EL (cell line): ENCODE measurements at regions not wholly inside any gene's neighbourhood (a gene's known extent, or its start where the extent isn't known, plus 50 kb on each side); places are given as distances from the start of the nearest gene placed in this dataset.

Experiments
- DNase-seq: peaks from one replicate; pipeline ENCODE4 v3.0.0-alpha.2; 2016

DNA sequence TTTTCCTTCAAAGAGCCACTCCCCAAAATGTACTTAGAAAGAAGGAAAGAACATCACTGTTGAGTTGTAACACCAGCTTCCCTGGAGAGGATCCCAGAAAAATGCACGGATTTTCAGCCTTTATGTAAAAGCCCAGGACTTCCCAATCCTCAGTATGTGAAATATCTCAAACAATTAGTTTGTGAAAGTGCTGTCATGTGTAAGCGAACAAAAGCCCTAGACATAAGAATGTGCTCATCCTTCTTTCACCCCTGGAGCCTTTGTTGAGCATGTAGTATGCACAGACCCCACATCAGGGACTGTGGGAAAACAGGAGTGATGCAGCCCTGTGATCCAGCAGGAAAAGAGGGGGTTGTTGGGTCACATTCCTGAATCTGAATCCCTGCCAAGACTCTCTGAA is 441.4 kb upstream of the ZNF507 start:
- no peak for DNase-seq

DNA sequence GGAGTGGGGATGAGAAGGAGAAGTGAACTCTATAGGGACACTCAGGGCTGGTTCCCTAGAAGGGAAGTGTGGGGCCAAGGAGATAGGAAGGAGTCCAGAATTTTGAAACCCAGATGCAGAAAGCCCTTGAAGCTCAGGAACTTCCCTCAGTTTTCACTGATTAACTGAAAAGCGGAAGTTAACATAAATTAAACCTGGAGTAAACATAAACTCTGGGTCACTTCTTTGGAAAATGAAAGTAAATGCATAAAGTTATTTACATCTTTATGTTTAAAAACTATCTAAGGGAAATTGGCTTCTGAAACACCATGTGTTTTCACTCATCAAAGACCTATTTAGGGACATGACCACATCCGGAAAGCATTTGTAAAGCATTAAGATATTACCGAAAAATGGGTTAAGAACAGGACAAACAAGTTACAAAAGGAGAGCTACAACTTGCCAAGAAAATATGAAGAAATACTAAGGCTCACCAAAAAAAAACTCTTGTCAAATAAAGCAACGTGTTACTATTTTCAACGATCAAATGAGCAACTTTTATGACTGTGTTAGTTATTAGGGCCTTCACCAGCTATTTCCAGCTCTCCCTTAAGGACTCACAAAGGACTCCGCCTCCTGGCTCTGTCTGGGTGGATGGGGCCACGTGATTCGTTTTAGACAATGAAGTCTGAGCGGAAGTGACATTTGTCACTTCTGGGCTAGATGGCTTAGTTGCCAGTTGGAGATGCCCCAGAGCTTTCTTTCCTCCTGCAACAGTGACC is 439.1 kb upstream of the ZNF507 start:
- no peak for DNase-seq

DNA sequence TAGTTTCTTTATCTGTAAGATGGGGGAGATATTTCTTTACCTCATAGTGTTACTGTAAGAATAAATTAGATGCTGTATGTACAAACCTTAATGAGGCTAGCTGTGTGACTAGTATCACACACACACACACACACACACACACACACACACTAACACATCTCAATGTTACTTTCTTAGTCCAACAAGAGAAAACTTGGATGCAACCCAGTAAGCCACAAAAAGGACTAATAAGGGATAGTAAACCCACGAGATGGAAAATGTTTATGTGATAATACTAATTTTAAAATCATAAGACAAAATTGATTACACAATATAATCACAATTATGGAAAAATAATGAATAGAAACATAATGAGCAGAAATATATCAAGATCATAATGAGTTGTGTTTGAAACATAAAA is 437.7 kb upstream of the ZNF507 start:
- DNase-seq, result no peak

DNA sequence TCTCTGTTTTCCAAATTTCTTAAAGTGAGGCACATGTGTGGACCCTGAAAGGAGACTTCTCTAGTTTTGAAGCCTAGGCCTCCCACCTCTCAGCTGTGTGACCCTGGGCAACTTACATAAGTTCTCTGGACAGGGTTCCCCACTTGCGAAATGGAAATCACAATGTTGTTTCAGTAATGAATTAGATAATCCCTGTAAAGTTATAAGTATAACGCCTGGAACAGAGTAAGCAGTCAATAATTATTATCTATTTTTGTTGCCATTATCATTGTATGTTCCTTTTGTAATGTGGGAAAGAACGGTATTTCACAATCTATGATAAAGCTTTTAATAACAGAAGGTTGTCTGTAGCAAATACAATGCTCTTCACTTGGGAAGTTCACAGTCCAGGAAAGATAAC is 437.3 kb upstream of the ZNF507 start:
- DNase-seq, result no peak

DNA sequence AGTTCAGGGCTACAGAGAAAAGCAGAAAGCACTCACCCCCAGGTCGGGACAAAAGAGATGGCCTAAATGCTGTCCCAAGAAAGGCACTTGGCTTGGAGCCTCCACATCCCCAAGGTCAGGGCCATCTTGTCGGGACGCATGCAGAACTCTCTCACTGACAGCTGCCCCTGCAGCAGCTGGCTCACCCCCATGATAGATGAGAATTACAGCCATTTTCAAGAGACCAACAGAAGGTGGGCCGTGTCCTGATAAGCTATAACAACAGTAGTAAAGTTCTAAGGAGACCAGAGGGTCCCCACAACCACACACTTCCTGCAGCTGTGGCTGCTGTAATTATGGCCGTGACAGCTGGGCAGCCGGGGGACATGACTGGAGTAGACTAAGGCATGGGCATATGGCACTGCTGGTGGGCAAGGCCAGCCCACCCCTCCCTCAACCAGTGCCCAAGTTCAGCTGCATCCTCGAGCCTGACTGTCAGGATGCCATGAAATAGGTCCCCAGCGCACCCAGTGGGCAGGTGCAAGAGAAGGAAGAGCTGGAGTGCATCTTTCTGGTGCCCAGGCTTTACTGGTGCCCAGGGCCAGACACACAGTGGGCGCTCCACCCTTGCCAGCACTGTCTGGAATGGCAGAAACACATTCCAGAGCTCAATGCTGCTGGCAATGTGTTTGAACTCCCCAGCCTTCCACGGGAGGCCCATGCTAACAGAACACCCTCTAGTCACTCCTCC is 436.7 kb upstream of the ZNF507 start:
- DNase-seq, result no peak

DNA sequence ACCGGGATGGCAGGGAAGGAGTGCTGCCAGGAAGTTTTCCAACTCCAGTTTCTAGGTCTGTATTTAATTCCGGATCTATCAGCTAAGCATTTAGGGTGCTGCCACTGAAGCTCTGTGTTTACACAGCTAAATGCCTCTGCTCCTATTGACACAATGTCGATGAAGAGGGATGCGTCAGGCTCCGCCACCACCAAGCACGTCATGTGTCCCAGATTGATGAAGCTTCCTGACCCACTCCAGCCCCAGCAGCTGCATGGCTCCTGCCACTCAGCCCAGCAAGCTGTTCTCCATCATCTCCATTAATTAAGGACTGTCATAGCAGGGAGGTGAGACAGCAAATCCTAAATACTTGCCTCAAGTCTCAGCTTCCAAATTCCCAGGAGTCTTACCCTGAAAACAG is 435.2 kb upstream of the ZNF507 start:
- no peak for DNase-seq

DNA sequence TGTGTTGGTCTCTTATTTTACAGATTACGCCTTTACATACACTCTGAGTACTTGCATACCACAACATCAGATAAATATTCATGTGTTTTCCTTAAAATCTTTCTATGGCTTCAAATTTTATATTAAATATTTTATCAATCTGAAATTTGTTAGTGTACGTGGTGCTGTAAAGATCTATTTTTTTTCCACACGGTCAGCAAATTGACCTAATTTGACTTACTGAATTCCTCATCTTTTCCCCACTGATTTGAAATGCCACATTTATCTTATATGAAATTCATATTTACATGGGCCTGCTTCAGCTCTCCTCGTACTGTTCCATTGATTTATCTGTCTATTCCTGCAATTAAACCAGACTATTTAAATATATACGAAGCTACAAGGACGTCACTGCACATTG is 433.8 kb upstream of the ZNF507 start:
- no peak for DNase-seq

DNA sequence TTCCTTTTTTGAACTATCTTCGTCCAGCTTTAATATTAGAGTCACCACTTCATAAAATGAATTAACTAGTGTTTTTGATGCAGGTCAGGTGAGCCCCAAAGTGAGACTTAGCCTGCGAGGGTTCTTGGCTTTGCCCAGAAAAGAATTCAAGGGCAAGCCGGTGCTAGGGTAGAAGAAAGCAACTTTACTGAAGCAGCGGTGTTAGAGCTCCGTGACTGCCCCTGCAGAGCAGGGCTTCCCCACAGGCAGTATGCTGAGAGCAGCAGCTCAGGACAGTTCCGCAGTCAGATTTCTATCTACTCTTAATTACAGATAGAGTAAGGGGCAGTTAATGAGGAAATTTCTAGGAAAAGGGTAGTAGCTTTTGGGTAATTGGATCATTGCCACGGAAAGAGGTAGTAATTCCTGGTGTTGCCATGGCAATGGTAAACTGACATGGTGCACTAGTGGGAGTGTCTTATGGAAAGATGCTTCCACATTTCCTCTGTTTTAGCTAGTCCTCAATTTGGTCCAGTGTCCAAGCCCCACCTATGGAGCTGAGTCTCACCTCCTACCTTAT is 432.2 kb upstream of the ZNF507 start:
- DNase-seq, result no peak

DNA sequence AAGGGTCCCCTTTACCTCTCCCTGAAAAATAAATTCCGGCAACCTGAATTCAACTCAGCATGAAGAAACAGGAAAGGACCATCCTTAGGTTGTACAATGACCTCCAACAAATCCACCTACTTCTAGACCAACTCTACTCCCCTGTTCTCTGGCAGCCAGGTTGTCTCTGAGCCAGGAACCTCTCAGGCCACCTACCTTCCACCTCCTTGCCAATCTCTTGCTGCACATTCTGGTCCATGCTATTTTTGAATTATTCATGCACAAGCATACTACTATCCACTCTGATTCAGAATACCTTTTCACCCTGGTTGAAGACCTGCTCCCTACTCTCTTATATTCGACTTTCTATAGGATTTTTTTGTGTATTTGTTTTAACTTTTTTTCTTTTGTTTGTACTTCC is 415.0 kb upstream of the ZNF507 start:
- no peak for DNase-seq

DNA sequence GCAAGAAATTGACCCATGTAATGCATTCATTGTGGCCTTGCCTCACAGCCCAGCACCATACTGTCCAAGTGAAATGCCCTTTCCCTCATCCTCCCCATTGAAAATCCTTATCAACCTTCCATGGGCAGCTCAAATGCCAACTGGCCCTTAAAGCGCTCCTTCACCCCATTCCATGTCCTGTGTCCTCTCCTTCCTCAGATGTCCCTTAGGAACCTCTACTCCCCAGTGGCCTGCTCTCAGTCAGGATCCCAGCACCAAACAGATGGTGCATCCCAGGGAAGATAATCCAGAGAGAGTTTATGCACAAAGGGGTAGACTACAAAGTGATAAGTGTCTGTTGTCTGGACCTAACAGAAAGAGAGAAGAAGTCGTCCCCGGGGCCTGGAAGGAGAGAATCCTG is 407.4 kb upstream of the ZNF507 start:
- no peak for DNase-seq

DNA sequence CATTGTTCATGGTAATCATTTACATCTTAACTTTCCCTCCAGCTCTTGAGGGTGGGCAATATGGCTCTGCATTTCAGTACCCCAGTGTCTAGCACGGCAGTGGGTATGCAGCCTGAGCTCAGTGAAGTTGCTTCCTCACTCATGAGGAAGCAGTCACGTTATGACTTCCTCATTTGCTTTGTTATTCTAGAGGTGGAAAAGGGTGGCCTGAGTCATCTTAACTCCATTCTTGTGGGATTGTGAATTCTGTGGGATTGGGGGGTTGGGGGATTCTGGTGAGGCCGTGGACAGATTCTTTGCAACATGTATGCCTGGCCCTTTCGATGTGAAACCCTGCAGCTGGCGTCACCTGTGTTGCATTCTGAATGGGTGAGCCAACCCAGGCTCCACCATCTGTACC is 406.7 kb upstream of the ZNF507 start:
- DNase-seq, result no peak

DNA sequence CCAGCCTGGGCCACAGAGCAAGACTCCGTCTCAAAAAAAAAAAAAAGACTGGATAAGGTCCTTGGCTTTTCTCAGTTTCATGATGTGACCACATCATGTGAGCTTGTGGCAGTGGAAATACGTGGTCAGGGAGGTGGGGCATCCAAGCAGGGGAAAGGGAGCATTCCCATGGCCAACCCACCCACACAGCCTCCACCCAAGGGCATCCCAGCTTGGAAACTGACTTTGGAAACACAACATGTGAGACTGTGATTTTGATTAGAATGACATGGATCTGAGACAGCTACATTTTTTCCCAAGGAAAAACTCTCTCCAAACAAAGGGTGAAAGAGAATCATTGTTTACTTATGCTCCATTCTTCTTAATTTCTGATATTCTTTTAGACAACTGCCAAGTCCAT is 405.0 kb upstream of the ZNF507 start:
- DNase-seq, result no peak

DNA sequence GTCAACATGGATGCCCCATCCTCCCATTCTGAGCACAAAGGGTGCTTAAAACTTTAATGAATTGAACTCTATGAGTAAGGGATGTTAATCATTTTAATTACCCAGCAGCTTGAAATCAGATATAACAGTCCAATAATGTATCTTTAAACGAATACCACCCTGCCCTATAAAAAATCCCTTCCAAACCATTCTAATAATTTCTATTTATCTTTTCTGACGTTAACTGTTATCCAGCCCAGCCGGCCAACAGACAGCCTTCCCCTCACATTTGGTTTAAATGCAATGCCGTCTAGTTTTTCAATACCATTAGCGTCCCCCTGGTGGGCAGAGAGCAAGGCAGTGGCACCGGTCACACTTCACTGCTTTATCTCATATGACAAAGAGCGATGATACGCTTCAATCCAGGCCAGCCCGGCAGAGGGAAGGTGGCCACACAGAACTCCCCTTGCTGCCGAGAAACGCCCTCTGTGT is 402.2 kb upstream of the ZNF507 start:
- DNase-seq, result no peak

DNA sequence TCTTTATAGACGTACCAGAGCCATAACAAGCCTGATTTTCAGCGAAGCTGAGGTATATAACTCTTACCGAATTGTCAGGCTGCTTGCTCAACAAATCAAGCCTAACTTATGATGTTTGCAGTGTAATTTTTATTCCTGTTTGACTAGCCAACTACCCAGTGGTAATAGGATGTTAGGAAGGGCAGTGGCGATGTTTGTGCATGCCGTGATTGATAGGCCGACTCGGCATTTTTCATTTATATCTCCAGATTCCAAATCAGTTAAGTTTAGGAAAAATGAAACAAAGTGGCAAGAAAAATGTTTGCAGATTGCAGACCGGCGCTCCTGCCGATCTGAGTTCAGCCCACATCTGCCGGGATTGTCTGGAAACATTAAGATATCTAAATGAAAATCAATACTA is 401.6 kb upstream of the ZNF507 start:
- DNase-seq, result no peak

DNA sequence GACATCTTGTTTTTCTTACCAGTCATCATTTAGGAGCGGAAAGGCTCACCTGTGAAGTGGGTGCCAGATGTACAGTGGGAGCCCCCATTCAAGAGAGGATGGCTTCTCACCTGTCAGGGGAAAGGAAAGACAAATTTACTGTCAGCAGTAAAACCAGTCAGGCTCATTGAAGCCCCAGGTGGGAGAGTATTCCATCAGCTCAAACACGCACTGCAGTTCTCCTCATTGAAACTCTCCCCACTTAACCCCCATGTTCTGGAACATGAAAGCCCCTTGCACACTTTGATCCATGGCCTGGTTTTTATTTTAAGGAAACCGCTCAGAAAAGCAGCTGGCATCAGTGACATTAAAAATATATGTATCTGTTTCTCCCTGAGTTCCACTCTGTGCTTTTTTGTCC is 401.1 kb upstream of the ZNF507 start:
- DNase-seq, result no peak

DNA sequence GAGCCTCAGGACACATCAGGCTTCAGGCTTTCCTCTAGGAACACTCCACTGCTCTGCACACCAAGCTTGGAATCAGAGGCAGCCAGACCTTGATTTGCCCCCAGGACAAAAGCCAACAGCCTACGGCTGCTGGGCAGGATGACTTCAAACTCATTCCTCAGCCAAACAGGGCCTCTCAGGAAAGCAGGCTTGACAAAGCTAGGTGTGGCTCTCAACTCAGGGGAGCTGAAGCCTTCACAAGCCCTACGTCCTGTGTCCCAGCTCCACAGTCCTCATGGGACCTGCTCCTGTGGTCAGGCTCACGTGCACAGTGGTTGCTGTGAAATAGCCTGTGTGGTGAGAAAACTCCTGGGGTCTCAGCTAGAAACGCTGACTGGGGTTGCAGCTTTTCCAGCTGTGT is 398.9 kb upstream of the ZNF507 start:
- DNase-seq, result no peak

DNA sequence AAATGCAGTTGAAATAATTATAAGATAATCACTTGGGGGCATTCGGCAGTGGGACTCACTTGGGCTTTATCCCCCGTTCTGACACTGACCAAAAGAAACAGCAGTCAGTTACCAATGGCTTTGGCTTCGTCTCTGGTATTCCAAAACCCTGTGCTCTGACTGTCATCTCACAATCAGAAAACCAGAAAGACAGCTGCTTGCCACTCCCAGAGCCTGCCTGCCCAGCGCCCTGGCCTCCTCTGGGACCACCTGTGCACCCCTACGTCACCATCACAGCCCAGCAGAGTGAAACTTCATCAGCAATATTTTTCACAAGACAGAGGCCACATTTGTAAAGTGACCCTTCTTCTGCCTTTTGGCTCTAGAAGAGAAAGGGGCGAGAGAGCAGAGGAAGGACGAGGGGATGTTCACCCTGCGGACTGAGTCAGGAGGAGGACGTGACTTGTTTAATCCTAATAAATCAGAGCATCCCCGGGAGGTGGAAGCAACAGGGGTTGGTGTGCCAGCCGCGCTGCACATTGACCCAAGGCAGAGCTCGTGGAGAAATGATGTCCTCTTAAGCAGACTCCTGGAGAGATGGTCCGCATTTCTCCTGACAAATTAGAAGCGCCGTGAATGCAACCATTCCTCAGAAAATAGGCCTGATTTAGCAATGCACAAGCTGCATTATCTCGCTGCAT is 397.8 kb upstream of the ZNF507 start:
- DNase-seq, result no peak

DNA sequence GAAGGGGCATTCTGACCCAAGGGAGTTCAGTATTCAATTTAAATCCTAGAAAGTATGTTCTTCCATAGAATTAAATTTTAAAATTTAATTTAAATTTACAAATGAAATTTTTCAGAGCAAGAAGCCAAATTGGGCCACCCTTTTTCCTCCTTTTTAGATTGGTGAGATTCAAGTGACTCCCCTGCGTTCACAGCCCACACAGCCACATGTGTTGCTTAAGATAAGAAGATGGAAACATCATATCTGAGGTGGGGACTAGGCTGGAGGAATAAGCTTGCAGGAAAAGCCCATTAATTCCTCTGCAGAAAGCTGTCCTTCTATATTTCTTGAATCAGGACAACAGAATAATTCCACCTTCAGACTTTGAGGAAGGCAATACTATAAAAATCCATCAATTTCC is 392.7 kb upstream of the ZNF507 start:
- DNase-seq, result no peak

DNA sequence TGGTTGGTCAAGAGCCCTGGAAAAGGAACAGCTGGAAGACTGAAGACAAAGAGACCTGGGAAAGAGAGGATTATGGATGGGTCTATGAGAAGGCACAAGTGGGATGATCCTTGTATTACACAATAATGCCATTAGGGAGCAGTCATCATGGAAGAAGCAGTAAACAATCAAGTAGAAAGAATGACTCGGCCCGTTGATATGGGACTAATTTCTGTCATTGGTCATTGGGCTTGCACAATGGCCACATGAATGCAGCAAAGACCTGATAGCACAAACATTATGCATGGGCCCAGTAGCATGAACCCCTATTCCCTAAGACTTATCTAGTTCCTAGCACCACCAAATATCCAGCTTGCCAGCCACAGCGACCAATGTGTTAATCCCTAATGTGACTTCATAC is 390.3 kb upstream of the ZNF507 start:
- DNase-seq, result no peak

DNA sequence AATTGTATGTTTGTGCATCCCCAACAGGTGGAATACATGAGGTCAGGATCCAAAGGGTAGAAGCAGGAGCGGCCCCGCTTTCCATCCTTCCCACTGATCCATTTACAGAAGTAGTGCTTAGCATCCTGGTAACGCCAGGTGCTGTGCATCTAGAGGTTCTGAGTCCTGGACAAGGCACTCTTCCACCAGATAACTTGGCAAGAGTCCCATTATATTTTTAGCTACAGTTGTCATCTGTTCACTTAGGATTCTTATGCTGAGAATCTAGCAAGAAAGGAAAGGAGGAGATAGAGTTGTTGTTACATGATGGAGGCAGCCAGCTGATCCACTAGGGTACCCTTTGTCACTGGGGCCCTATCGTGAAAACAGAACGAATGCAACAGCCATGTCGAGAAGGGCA is 389.5 kb upstream of the ZNF507 start:
- DNase-seq, result no peak

DNA sequence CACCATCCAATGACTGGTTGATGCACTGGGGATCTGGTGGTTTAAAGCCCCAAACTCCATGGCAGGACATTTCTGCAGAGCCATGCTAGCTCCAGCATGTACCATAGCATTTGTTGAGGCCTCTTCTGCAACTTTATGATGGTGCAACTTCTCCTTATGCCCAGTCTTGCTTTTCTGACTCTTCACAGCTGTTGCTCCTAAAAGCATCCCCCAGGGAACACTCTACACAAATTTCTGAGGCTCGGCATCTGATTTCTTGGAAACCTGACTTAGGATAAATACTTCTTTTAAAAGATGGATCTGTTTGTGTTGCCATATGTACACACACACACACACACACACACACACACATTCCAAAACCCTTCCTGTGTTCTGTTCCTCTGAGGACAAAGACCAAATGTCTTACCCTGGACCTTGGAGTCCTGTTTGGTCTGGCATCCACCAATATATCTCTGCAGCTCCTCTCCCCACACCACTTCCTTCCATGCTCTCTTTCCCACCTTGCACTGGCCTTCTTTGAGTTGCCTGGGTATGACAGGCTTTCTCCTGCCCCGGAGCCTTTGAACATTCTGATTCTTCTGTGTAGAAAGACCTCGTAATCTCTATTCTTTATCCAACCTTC is 388.5 kb upstream of the ZNF507 start:
- DNase-seq, result no peak

DNA sequence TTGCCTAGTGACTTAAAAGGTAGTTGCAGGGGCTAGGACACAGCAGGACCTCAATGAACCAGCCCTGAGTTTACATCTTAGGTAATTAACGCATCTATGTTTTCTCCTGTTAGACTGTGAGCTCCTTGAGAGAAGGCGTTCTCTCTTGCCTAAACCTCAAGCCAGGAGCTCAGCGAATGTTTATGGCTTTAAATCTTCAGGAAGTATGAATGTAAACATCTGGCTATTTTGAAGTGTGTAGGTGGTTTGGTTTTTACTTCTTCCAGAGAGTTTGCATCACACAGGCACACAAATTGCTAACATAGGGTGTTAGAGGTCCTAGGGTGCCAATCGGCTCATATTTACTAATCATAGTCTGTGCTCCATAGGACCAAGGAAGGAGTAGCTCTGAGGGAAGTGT is 387.7 kb upstream of the ZNF507 start:
- no peak for DNase-seq

DNA sequence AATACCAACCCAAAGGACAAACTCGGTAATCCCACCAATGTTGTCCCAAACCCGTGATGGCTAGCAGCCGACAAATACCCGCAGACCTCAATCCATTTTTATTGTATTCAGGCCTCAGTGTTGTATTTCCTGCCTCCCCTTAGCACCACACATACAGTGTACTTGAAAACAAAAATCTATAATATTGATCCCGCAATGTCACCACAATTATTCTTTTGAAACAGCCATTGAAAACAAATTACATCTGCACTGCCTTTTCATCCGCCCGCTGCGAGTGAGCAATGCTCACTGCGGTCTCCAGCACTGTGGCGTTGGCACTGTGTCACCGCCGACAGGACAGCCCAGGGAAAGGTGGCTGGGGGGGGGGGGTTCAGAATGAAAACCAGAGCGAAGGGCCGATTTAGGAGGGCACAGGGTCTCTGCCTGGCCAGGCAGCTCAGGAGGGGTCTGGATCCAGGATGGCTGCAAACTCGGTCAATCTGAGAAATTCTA is 385.8 kb upstream of the ZNF507 start:
- no peak for DNase-seq
